ENCODE measurements at regions not wholly inside any gene's neighbourhood (a gene's known extent, or its start where the extent isn't known, plus 50 kb on each side); places are given as distances from the start of the nearest gene placed in this dataset.
A peak's percentile ranks its signal among the peaks of the same experiment; 100 is the strongest.
"Not testable (repeated sequence)": the region's sequence is repeated elsewhere in the genome, so short reads cannot be mapped to it uniquely, and the experiment has no call there.

GRCh38 chr9:103068753-103069152 is 73.6 kb downstream of the CYLC2 start:
- DNase-seq (ENCODE audit: extremely low read depth, low read depth) = peak; percentile 70

GRCh38 chr9:103078581-103078980 is 83.4 kb downstream of the CYLC2 start:
- no peak for DNase-seq (ENCODE audit: extremely low read depth, low read depth)

- DNase-seq (ENCODE audit: extremely low read depth, low read depth) = no peak
Observed at GRCh38 chr9:103082494-103082893, 87.4 kb downstream of the CYLC2 start.

GRCh38 chr9:103089357-103089756 is 94.2 kb downstream of the CYLC2 start:
- no peak for DNase-seq (ENCODE audit: extremely low read depth, low read depth)

DNA sequence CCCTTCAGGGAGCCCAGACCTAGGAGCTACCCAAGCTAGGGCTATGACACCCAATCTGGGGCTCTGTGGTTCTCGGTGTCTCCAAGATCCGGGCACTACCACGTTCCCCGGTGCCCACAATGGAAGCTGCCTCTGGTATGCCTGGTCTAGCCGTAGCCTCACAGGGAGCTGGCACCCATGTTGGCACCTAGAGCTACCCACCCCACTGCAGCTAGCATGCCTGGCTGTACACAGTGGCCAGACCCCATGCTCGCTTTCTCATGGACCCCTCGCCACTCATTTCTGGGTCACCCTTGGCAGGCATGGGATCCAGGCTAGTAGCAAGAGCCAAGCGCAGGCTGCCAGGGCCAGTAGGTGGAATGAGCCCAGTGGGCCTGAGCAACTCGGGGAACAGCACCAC is 109.0 kb downstream of the CYLC2 start:
- DNase-seq (ENCODE audit: extremely low read depth, low read depth) = no peak

DNA sequence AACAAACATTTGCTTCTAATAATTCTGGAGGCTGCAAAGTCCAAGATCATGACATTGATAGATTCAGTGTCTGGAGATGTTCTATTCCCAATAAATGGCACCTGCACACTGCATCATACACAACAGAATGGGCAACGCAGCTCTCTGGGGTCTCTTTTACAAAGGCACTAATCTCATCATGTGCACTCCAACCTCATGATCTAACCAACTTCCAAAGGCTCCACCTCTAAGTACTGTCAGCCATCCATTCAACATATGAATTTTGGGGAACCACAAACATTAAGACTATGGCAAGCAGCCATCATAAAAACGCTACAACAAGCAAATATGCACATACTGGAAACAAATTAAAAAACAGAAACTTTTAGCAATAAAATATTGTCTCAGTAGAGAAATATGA is 121.1 kb downstream of the CYLC2 start:
- DNase-seq (ENCODE audit: extremely low read depth, low read depth) = no peak

GRCh38 chr9:103126494-103126893 is 131.4 kb downstream of the CYLC2 start:
- DNase-seq (ENCODE audit: extremely low read depth, low read depth) = no peak

GRCh38 chr9:103139891-103140290 is 144.8 kb downstream of the CYLC2 start:
- DNase-seq (ENCODE audit: extremely low read depth, low read depth) = no peak

GRCh38 chr9:103152473-103152872 is 157.3 kb downstream of the CYLC2 start:
- no peak for DNase-seq (ENCODE audit: extremely low read depth, low read depth)

GRCh38 chr9:103167530-103167929 is 172.4 kb downstream of the CYLC2 start:
- no peak for DNase-seq (ENCODE audit: extremely low read depth, low read depth)

- no peak for DNase-seq (ENCODE audit: extremely low read depth, low read depth)
Observed at GRCh38 chr9:103168254-103168653, 173.1 kb downstream of the CYLC2 start.

DNA sequence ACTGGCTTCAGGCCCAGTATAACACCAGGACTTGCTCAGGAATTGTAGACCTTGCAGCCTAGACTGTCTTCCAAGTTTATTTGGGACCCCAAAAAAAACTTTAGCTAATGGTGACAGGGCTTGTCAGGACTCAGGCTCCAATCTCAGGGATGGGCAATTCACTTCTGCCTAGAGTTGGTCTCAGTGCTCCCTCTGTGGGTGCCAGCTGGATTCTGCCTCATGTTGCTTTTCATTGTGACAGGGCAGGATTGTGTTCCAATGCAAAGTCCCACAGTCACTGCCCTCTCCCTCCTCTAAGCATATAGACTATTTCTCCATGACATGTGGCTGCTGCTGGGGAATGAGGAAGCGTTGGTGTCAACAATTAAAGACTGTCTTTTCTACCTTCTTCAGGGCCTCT is 174.7 kb downstream of the CYLC2 start:
- no peak for DNase-seq (ENCODE audit: extremely low read depth, low read depth)

DNA sequence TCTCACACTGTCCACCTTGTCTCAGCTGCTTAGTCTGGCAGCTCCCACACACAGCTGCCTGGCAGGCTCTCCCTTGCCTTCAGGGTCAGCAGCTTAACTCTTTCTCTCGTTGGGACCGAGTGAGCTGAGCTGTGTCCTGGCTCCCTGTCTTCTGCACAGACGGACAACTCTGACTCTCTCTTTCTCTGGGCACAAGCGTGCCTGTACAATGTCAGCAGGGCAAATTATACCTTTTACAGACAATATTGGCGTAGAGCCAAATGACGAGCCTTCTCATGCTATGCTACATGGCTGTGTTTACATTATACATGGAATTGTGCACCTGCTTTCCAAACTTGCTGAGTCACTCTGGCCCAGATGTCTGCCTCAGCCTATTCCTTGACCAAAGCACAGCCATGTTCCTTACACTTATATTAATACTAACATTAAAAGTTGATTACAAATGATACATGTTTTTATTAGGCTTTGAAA is 188.6 kb downstream of the CYLC2 start:
- peak; percentile 11 for DNase-seq (ENCODE audit: extremely low read depth, low read depth)

DNA sequence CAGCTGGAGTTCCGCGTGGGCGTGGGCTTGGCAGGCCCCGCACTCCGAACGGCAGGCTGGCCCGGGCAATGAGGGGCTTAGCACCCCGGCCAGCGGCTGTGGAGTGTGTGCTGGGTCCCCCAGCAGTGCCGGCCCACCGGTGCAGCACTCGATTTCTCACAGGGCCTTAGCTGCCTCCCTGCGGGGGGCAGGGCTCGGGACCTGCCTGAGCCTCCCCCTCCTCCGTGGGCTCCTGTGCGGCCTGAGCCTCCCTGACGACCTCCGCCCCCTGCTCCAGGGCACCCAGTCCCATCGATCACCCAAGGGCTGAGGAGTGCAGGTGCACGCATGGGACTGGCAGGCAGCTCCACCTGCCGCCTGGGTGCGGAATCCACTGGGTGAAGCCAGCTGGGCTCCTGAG is 191.8 kb downstream of the CYLC2 start:
- DNase-seq (ENCODE audit: extremely low read depth, low read depth) = no peak

- no peak for DNase-seq (ENCODE audit: extremely low read depth, low read depth)
Observed at GRCh38 chr9:103188781-103189350, 193.7 kb downstream of the CYLC2 start.

GRCh38 chr9:103193992-103194391 is 198.9 kb downstream of the CYLC2 start:
- no peak for DNase-seq (ENCODE audit: extremely low read depth, low read depth)

DNA sequence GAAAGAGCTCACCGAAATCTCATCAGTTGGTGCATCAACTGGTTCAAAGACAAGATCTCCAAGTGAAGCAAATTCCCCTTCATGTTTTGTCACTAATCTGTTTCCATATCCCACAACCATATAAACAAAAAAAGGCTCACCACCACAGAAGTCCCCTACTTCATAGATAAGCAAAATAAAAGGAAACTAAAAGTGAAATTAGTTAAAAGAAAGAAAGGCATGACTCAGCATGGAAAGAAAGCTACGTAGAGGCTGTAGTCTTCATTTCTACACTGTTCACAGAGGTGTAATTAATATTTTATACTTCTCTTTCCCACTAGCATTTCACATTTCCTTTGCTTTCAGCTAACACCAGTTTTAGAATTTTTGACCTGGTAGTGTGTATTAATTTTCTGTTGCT is 208.0 kb downstream of the CYLC2 start:
- DNase-seq (ENCODE audit: extremely low read depth, low read depth) = no peak

GRCh38 chr9:103205881-103206585 is 210.9 kb downstream of the CYLC2 start:
- DNase-seq (ENCODE audit: extremely low read depth, low read depth) = not testable (repeated sequence)

- DNase-seq (ENCODE audit: extremely low read depth, low read depth) = no peak
Observed at GRCh38 chr9:103210607-103211006, 215.5 kb downstream of the CYLC2 start.

DNA sequence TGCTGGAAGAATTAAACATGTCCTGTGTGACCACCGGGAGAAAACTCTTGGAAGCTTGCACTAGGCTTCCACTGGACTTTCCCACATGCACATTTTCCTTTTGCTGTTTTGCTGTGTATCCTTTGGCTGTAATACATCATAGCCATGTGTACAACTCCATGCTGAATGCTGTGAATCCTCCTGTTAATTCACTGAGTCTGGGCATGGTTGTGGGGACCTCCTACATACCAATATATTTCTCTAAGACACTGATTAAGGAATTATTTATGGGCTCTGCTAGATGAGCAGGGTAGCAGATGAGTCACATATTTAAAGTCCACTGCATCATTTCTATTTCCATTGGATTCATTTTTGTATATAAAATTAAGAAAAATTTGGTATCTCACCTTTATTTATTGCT is 220.1 kb downstream of the CYLC2 start:
- no peak for DNase-seq (ENCODE audit: extremely low read depth, low read depth)

- DNase-seq (ENCODE audit: extremely low read depth, low read depth) = no peak
Observed at GRCh38 chr9:103225702-103226646, 230.8 kb downstream of the CYLC2 start.

DNA sequence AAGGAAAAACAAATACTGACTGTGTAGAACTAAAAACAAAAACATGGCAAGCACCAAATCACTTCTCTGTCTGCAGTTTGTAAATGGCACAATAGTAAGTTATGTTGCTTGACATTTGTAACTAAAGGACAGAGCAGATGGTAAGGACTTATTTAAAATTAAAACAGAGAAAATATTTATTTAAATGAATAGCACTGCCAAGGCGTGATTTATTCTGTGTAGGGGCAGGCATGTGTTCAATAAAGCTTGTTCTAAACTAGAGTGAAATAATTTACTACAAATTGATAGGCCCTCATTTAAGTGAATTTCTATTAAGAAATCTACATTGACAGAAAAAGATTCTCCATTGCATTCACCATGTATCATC is 231.5 kb downstream of the CYLC2 start:
- DNase-seq (ENCODE audit: extremely low read depth, low read depth) = no peak
